Esophagus squamous epithelium (tissue), 5 donors: ENCODE measurements at regions not wholly inside any gene's neighbourhood (a gene's known extent, or its start where the extent isn't known, plus 50 kb on each side); places are given as distances from the start of the nearest gene placed in this dataset.

ENCODE experiments used
- DNase-seq: peaks from one replicate; lab custom pipeline; 2025; lab: John Stamatoyannopoulos, UW
- H3K27ac ChIP-seq, 4 donors: fragments of 200-600 bp; sonication (generic); one replicate each; pipeline ENCODE4 v1.5.1; 2016 to 2019; ENCODE audit warnings: mild to moderate bottlenecking in 1 of 4
- H3K27me3 ChIP-seq, 4 donors: fragments of 200-600 bp; sonication (generic); 1 replicate in 3 of 4; 2 replicates in 1 of 4; pipeline versions ENCODE4 v1.5.1 to v1.6.0; 2017 to 2021; ENCODE audit warnings: antibody characterized with exemption in 1 of 4
- H3K36me3 ChIP-seq, 3 donors: fragments of 200-600 bp; sonication (generic); one replicate each; pipeline ENCODE4 v1.5.1; 2016 to 2019
- H3K4me1 ChIP-seq, 3 donors: fragments of 200-600 bp; sonication (generic); one replicate each; pipeline ENCODE4 v1.5.1; 2017 to 2019
- H3K4me3 ChIP-seq, 4 donors: fragments of 200-600 bp; sonication (generic); 1 replicate in 3 of 4; 2 replicates in 1 of 4; pipeline ENCODE4 v1.5.1; 2016 to 2019; ENCODE audit warnings: mild to moderate bottlenecking in 2 of 4, moderate library complexity in 1 of 4
- H3K9me3 ChIP-seq, 3 donors: fragments of 200-600 bp; sonication (generic); one replicate each; pipeline ENCODE4 v1.5.1; 2016 to 2019
- CTCF ChIP-seq, 6 experiments: fragments of 450-650 bp in 4 of 6; fragments of 200-600 bp in 2 of 6; sonication (generic) in 2 of 6; IDR thresholded peaks; one replicate each; pipeline ENCODE4 v1.5.1; 2016 to 2019; ENCODE audit warnings: antibody characterized with exemption in 6 of 6, mild to moderate bottlenecking in 4 of 6, moderate library complexity in 4 of 6
- POLR2A ChIP-seq, 4 donors: fragments of 450-650 bp; IDR thresholded peaks; one replicate each; pipeline ENCODE4 v1.6.1; 2017; ENCODE audit warnings: antibody characterized with exemption in 4 of 4, mild to moderate bottlenecking in 4 of 4, moderate library complexity in 3 of 4
- WGBS, 2 donors: methylation state at CpG; one replicate each; pipeline ENCODE4 v1.1.5; 2018; 5-methylcytosine and 5-hydroxymethylcytosine counted together
- intact Hi-C: fragments of 100-400 bp; cut with DNase I; formaldehyde crosslinking; loops from one replicate; pipeline ENCODE4 v1.15.0; 2022
- donor health status: DM: yes; HTN: yes; CAD: no.

GRCh38 chr6:80460257-80460865, 353.9 kb downstream of the BCKDHB start:
- peak overlapping the region in 2 of 4 donors; percentile 12 to 30 for H3K27ac ChIP-seq
- no peak overlapping the region for H3K4me3 ChIP-seq
- no peak for DNase-seq
- intact Hi-C loops: no loop called here
- H3K27me3 ChIP-seq: no peaks in the 10 kb centered on the region
- WGBS, 2 donors: 50 to 52% methylated on average over 1 of the region's 1 CpG
- no peak for TF ChIP-seq POLR2A (IDR thresholded peaks at IDR 0.05)
- TF ChIP-seq CTCF (IDR thresholded peaks at IDR 0.05): no peak
- H3K4me1 ChIP-seq: peaks cover 13 to 49% (median 18%) of the 10 kb centered on the region in 3 donors
- no peaks in the 10 kb centered on the region for H3K9me3 ChIP-seq
- no peaks in the 10 kb centered on the region for H3K36me3 ChIP-seq

- Histone ChIP-seq H3K27me3 (no peaks in the 10 kb centered on the region), H3K36me3 (no peaks in the 10 kb centered on the region), H3K4me1 (peaks cover 23 to 77% (median 32%) of the 10 kb centered on the region in 3 donors), H3K9me3 (no peaks in the 10 kb centered on the region), H3K4me3 (no peak overlapping the region), H3K27ac (peak overlapping the region; percentile 2 to 57 (median 16))
- WGBS, 2 donors: 24 to 37% methylated on average over 3 of the region's 3 CpGs
- intact Hi-C loops: no loop called here
- no peak for TF ChIP-seq POLR2A (IDR thresholded peaks at IDR 0.05)
- no peak for DNase-seq
Measured at GRCh38 chr6:80457439-80457933, 351.0 kb downstream of the BCKDHB start.

GRCh38 chr6:80456724-80457438, 350.4 kb downstream of the BCKDHB start:
- Histone ChIP-seq H3K36me3 (no peaks in the 10 kb centered on the region), H3K9me3 (no peaks in the 10 kb centered on the region), H3K4me1 (peaks cover 23 to 77% (median 32%) of the 10 kb centered on the region in 3 donors), H3K27ac (peak overlapping the region in 3 of 4 donors; percentile 11 to 58 (median 23)), H3K4me3 (no peak overlapping the region), H3K27me3 (no peaks in the 10 kb centered on the region)
- WGBS, 2 donors: 57 to 70% methylated on average over 3 of the region's 3 CpGs
- TF ChIP-seq POLR2A (IDR thresholded peaks at IDR 0.05) (no peak), CTCF (IDR thresholded peaks at IDR 0.05) (no peak)
- intact Hi-C loops: no loop called here
- DNase-seq: no peak

GRCh38 chr6:80454661-80455365, 348.3 kb downstream of the BCKDHB start:
- TF ChIP-seq POLR2A (IDR thresholded peaks at IDR 0.05): no peak
- no peak for TF ChIP-seq CTCF (IDR thresholded peaks at IDR 0.05)
- H3K4me3 ChIP-seq: no peak overlapping the region
- peak overlapping the region; percentile 24 to 86 (median 70) for H3K27ac ChIP-seq
- WGBS, 2 donors: 28 to 45% methylated on average over 4 of the region's 4 CpGs
- DNase-seq: no peak
- no peaks in the 10 kb centered on the region for H3K36me3 ChIP-seq
- no peaks in the 10 kb centered on the region for H3K27me3 ChIP-seq
- intact Hi-C loops: no loop called here
- H3K9me3 ChIP-seq: no peaks in the 10 kb centered on the region
- H3K4me1 ChIP-seq: peaks cover 23 to 64% (median 32%) of the 10 kb centered on the region in 3 donors

GRCh38 chr6:80454197-80454596, 347.7 kb downstream of the BCKDHB start:
- Histone ChIP-seq H3K4me1 (peaks cover 23 to 64% (median 32%) of the 10 kb centered on the region in 3 donors), H3K27me3 (no peaks in the 10 kb centered on the region), H3K36me3 (no peaks in the 10 kb centered on the region), H3K9me3 (no peaks in the 10 kb centered on the region), H3K4me3 (no peak overlapping the region), H3K27ac (peak overlapping the region; percentile 24 to 86 (median 78))
- TF ChIP-seq CTCF (IDR thresholded peaks at IDR 0.05) (no peak), POLR2A (IDR thresholded peaks at IDR 0.05) (no peak)
- DNase-seq: no peak
- intact Hi-C loops: no loop called here
- 9 to 13% methylated on average over 1 of the region's 1 CpG for WGBS, 2 donors
